WTC11 (cell line): ENCODE measurements at regions not wholly inside any gene's neighbourhood (a gene's known extent, or its start where the extent isn't known, plus 50 kb on each side); places are given as distances from the start of the nearest gene placed in this dataset.

ENCODE experiments used
- ATAC-seq: fragments of 200-7000 bp; cut with Tn5 transposase; 2 replicates; pipeline ENCODE4 v1.10.0; 2021; ENCODE audit warnings: mild to moderate bottlenecking, moderate library complexity
- CTCF ChIA-PET: fragments of 300-600 bp; sonication (Branson Sonifier 250); formaldehyde crosslinking; loops from one replicate; lab custom pipeline; 2021; ENCODE audit warnings: antibody characterized with exemption; lab: Charles Lee
- POLR2A ChIA-PET: fragments of 350-600 bp; sonication (Branson Sonifier 250); formaldehyde crosslinking; loops from one replicate; lab custom pipeline; 2021; ENCODE audit warnings: antibody characterized with exemption; lab: Charles Lee
- DNase-seq: peaks from one replicate; pipeline ENCODE4 v3.0.0; 2021; ENCODE audit warnings: low spot score
- H3K27ac Mint-ChIP-seq: 2 replicates; pipeline ENCODE4 v1.8.0; 2021; ENCODE audit warnings: mixed read lengths
- H3K27me3 Mint-ChIP-seq: 2 replicates; pipeline ENCODE4 v1.8.0; 2021; ENCODE audit warnings: low read depth, mild to moderate bottlenecking, moderate library complexity, mixed read lengths
- H3K36me3 Mint-ChIP-seq: 2 replicates; pipeline ENCODE4 v1.8.0; 2021; ENCODE audit warnings: mixed read lengths
- H3K4me1 Mint-ChIP-seq: 2 replicates; pipeline ENCODE4 v1.8.0; 2022; ENCODE audit warnings: mixed read lengths
- H3K4me3 Mint-ChIP-seq: 2 replicates; pipeline ENCODE4 v1.8.0; 2021; ENCODE audit warnings: mild to moderate bottlenecking, moderate library complexity, mixed read lengths
- H3K9me3 Mint-ChIP-seq: 2 replicates; pipeline ENCODE4 v1.8.0; 2021; ENCODE audit warnings: mixed read lengths
- ATF1 ChIP-seq: sonication (generic); formaldehyde crosslinking; IDR thresholded peaks from 2 replicates; pipeline ENCODE4 v1.8.1; 2023; ENCODE audit warnings: mild to moderate bottlenecking, moderate library complexity, missing genetic modification reagents
- ATF2 ChIP-seq: sonication (generic); formaldehyde crosslinking; IDR thresholded peaks from 2 replicates; pipeline ENCODE4 v1.8.1; 2022; ENCODE audit warnings: low read depth, missing genetic modification reagents, borderline replicate concordance
- FOXJ3 ChIP-seq: sonication (generic); formaldehyde crosslinking; IDR thresholded peaks from 2 replicates; pipeline ENCODE4 v1.9.0; 2021; ENCODE audit warnings: missing genetic modification reagents, mild to moderate bottlenecking, borderline replicate concordance
- GABPB1 ChIP-seq: sonication (generic); formaldehyde crosslinking; IDR thresholded peaks from 2 replicates; pipeline ENCODE4 v1.8.1; 2023; ENCODE audit warnings: mild to moderate bottlenecking, missing genetic modification reagents
- JAZF1 ChIP-seq: fragments of 250-450 bp; sonication (Bioruptor Pico); IDR thresholded peaks from 2 replicates; pipeline ENCODE4 v1.9.0; 2021; ENCODE audit warnings: moderate library complexity, mild to moderate bottlenecking, inconsistent platforms
- SP1 ChIP-seq: sonication (generic); formaldehyde crosslinking; conservative IDR thresholded peaks from 2 replicates; pipeline ENCODE4 v1.8.1; 2022; ENCODE audit warnings: missing genetic modification reagents
- TEAD4 ChIP-seq: sonication (generic); formaldehyde crosslinking; IDR thresholded peaks from 2 replicates; pipeline ENCODE4 v1.8.0; 2022; ENCODE audit warnings: mild to moderate bottlenecking, missing genetic modification reagents
- ZBTB21 ChIP-seq: sonication (generic); formaldehyde crosslinking; IDR thresholded peaks from 2 replicates; pipeline ENCODE4 v1.8.1; 2023; ENCODE audit warnings: mild to moderate bottlenecking, missing genetic modification reagents, borderline replicate concordance
- ZNF281 ChIP-seq: sonication (generic); formaldehyde crosslinking; IDR thresholded peaks from 2 replicates; pipeline ENCODE4 v1.8.0; 2023; ENCODE audit warnings: mild to moderate bottlenecking, missing genetic modification reagents
- ZNF423 ChIP-seq: fragments of 250-450 bp; sonication (Bioruptor Pico); IDR thresholded peaks from 2 replicates; pipeline ENCODE4 v2.1.2; 2022; ENCODE audit warnings: mild to moderate bottlenecking, moderate library complexity
- ZNF512 ChIP-seq: sonication (generic); formaldehyde crosslinking; IDR thresholded peaks from 2 replicates; pipeline ENCODE4 v1.8.1; 2022; ENCODE audit warnings: missing genetic modification reagents, borderline replicate concordance
- TF ChIP-seq, protein P1 (sequence below): sonication (generic); formaldehyde crosslinking; IDR thresholded peaks from 2 replicates; pipeline ENCODE4 v1.8.1; 2023; ENCODE audit warnings: mild to moderate bottlenecking, moderate library complexity, missing genetic modification reagents
- TF ChIP-seq, protein P2 (sequence below): fragments of 250-450 bp; sonication (Bioruptor Pico); conservative IDR thresholded peaks from 2 replicates; pipeline ENCODE4 v1.9.0; 2021; ENCODE audit warnings: mild to moderate bottlenecking
- TF ChIP-seq, protein P3 (sequence below): sonication (generic); formaldehyde crosslinking; IDR thresholded peaks from 2 replicates; pipeline ENCODE4 v1.8.1; 2022; ENCODE audit warnings: mild to moderate bottlenecking, missing genetic modification reagents, moderate library complexity, borderline replicate concordance
- TF ChIP-seq, protein P4 (sequence below): fragments of 250-450 bp; sonication (Bioruptor Pico); IDR thresholded peaks from 2 replicates; pipeline ENCODE4 v1.9.0; 2021; ENCODE audit warnings: mild to moderate bottlenecking

DNA sequence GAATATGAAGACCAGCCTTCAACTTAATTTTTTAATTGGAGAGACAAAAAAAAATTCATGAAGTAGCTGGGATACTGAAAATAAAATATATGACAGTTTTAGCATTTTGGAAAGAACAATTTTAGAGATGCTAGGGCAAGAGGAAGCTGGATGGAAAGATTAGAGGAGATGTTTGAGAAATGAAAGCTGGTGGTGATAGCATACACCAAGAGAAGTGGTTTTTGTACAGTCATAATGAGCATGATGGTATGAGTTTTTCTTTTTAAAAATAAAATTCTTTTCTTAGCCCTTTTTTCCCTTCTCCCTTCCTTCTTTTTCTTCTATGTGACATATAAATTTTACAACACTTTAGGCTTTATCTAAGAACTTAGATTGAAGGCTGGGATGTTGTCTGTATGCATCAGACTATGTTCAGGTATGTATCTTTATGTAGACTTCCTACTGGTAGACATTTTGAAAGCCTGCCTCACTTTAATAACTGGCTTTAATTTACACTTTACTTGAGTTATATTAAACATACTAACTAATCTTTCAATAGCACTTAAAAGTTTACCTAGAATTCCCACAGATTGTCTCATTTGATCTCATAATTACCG is 522.5 kb downstream of the TLE4 start:
- TF ChIP-seq ZNF423 (CRISPR knock-in tag), result no peak
- TF ChIP-seq, protein P1, sequence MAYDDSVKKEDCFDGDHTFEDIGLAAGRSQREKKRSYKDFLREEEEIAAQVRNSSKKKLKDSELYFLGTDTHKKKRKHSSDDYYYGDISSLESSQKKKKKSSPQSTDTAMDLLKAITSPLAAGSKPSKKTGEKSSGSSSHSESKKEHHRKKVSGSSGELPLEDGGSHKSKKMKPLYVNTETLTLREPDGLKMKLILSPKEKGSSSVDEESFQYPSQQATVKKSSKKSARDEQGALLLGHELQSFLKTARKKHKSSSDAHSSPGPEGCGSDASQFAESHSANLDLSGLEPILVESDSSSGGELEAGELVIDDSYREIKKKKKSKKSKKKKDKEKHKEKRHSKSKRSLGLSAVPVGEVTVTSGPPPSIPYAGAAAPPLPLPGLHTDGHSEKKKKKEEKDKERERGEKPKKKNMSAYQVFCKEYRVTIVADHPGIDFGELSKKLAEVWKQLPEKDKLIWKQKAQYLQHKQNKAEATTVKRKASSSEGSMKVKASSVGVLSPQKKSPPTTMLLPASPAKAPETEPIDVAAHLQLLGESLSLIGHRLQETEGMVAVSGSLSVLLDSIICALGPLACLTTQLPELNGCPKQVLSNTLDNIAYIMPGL (CRISPR knock-in tag), result no peak
- TF ChIP-seq ATF1 (CRISPR knock-in tag), result no peak
- TF ChIP-seq, protein P2, sequence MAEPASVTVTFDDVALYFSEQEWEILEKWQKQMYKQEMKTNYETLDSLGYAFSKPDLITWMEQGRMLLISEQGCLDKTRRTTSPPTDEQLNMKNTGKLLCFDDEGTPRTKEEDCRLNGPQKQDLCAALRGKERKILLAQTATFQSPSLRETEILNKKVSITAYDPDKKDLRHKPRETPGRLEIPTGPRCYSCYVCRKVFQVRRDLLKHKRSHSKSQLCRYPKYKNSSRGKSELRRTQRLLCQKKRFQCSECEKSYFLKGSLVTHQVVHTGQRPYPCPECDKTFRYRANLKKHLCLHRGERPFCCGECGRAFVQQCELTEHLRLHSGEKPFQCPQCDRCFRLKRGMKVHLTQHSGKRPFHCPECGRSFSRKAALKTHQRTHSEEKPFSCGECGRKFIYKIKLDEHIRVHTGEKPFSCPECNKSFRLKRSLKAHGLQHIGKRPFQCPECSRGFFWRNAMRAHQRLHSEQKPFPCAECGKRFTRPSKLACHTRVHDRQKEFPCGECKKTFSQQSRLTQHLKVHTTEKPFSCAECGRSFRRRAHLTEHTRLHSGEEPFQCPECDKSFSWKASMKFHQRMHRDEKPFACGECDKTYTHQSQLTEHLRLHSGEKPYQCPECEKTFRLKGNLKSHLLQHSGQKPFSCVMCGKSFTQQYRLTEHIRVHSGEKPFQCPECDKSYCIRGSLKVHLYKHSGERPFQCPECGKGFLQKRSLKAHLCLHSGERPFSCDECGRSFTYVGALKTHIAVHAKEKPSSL (CRISPR knock-in tag), result no peak
- H3K27ac Mint-ChIP-seq, result no peak overlapping the region
- ChIA-PET CTCF (no interaction called here), POLR2A (no interaction called here)
- DNase-seq, result no peak
- no peaks in the 10 kb centered on the region for H3K4me1 Mint-ChIP-seq
- ATAC-seq, result no peak
- H3K4me3 Mint-ChIP-seq, result no peak overlapping the region
- H3K36me3 Mint-ChIP-seq, result no peaks in the 10 kb centered on the region
- H3K27me3 Mint-ChIP-seq, result no peaks in the 10 kb centered on the region
- 0 out of 2 replicates have a peak, but pooled peaks cover 4% of the 10 kb centered on the region for H3K9me3 Mint-ChIP-seq

- H3K27ac Mint-ChIP-seq, result no peak overlapping the region
- TF ChIP-seq ZNF512 (CRISPR knock-in tag) (no peak), JAZF1 (CRISPR knock-in tag) (no peak), ZNF281 (no peak), SP1 (CRISPR knock-in tag) (no peak), TEAD4 (no peak), FOXJ3 (CRISPR knock-in tag) (no peak), ZBTB21 (no peak), GABPB1 (CRISPR knock-in tag) (no peak), ATF2 (CRISPR knock-in tag) (no peak)
- TF ChIP-seq, protein P3, sequence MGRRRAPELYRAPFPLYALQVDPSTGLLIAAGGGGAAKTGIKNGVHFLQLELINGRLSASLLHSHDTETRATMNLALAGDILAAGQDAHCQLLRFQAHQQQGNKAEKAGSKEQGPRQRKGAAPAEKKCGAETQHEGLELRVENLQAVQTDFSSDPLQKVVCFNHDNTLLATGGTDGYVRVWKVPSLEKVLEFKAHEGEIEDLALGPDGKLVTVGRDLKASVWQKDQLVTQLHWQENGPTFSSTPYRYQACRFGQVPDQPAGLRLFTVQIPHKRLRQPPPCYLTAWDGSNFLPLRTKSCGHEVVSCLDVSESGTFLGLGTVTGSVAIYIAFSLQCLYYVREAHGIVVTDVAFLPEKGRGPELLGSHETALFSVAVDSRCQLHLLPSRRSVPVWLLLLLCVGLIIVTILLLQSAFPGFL, result no peak
- TF ChIP-seq, protein P4, sequence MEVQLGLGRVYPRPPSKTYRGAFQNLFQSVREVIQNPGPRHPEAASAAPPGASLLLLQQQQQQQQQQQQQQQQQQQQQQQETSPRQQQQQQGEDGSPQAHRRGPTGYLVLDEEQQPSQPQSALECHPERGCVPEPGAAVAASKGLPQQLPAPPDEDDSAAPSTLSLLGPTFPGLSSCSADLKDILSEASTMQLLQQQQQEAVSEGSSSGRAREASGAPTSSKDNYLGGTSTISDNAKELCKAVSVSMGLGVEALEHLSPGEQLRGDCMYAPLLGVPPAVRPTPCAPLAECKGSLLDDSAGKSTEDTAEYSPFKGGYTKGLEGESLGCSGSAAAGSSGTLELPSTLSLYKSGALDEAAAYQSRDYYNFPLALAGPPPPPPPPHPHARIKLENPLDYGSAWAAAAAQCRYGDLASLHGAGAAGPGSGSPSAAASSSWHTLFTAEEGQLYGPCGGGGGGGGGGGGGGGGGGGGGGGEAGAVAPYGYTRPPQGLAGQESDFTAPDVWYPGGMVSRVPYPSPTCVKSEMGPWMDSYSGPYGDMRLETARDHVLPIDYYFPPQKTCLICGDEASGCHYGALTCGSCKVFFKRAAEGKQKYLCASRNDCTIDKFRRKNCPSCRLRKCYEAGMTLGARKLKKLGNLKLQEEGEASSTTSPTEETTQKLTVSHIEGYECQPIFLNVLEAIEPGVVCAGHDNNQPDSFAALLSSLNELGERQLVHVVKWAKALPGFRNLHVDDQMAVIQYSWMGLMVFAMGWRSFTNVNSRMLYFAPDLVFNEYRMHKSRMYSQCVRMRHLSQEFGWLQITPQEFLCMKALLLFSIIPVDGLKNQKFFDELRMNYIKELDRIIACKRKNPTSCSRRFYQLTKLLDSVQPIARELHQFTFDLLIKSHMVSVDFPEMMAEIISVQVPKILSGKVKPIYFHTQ, result no peak
- H3K4me3 Mint-ChIP-seq, result no peak overlapping the region
- ChIA-PET CTCF (no interaction called here), POLR2A (no interaction called here)
- no peaks in the 10 kb centered on the region for H3K4me1 Mint-ChIP-seq
- no peaks in the 10 kb centered on the region for H3K27me3 Mint-ChIP-seq
- no peak for DNase-seq
- 0 out of 2 replicates have a peak, but pooled peaks cover 4% of the 10 kb centered on the region for H3K9me3 Mint-ChIP-seq
- ATAC-seq, result no peak
- no peaks in the 10 kb centered on the region for H3K36me3 Mint-ChIP-seq
These were observed 521.9 kb downstream of the TLE4 start for GRCh38 chr9:80093695-80094094.
